ENCODE measurements at regions not wholly inside any gene's neighbourhood (a gene's known extent, or its start where the extent isn't known, plus 50 kb on each side); places are given as distances from the start of the nearest gene placed in this dataset.
"Not testable (repeated sequence)": the region's sequence is repeated elsewhere in the genome, so short reads cannot be mapped to it uniquely, and the experiment has no call there.

GRCh38 chrX:4638036-4638435, 924.6 kb upstream of the PRKX start:
- TF ChIP-seq, protein P1, sequence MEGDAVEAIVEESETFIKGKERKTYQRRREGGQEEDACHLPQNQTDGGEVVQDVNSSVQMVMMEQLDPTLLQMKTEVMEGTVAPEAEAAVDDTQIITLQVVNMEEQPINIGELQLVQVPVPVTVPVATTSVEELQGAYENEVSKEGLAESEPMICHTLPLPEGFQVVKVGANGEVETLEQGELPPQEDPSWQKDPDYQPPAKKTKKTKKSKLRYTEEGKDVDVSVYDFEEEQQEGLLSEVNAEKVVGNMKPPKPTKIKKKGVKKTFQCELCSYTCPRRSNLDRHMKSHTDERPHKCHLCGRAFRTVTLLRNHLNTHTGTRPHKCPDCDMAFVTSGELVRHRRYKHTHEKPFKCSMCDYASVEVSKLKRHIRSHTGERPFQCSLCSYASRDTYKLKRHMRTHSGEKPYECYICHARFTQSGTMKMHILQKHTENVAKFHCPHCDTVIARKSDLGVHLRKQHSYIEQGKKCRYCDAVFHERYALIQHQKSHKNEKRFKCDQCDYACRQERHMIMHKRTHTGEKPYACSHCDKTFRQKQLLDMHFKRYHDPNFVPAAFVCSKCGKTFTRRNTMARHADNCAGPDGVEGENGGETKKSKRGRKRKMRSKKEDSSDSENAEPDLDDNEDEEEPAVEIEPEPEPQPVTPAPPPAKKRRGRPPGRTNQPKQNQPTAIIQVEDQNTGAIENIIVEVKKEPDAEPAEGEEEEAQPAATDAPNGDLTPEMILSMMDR (IDR thresholded peaks at IDR 0.05; ENCODE audit: low read depth, low read length): no peak
- H3K4me3 ChIP-seq (ENCODE audit: low read depth, low read length): no peak overlapping the region

DNA sequence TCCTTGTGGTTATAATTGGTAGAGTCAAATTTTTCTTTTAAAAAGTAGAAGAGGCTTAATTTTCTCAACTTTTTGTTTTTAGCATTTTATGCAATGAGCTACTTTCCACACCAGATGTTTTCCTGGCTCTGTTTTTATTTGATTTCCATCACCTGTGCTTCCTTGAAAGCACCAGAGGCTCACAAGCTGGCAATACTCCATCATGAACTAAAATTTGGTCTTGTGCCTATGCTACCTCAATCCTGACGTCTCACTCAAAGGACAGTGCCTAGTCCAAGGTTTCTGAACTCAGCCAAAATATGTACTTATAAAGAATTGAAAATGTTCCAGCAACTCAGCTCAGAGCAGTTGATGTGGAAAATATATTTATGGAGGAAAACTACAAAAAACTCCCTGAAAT, 914.0 kb upstream of the PRKX start:
- H3K4me3 ChIP-seq (ENCODE audit: low read depth, low read length): no peak overlapping the region
- TF ChIP-seq, protein P1 (IDR thresholded peaks at IDR 0.05; ENCODE audit: low read depth, low read length): no peak

DNA sequence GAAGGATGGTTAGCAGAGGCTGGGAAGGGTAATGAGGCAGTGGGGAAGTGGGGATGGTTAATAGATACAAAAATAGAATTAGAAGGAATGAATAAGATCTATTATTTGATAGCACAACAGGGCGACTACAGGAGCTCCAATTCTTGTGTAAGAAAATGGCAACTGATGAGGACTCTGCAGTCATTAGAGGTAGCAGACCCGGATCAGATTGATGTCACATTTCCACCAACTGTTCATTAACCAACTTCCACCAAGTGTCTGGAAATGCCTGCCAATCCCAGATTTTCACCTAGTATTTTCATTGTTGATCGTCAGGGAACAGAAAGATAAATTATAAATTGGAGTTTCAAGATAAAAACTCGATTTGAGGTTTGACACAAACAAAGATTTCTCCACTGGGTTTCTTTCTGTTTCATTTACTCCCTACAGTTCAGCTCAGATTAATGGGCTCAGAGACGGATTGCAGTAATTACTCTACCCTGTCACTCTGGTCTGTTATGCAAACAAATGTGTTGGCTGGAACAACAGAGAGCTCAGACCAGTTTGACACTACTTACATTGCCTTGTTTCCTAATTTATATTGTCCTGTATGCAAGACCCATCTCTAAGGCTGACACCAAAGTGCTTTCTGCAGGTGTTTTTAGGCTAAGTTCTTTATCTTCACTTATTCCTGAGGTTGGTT, 909.2 kb upstream of the PRKX start:
- TF ChIP-seq, protein P1 (IDR thresholded peaks at IDR 0.05; ENCODE audit: low read depth, low read length): no peak

GRCh38 chrX:4613651-4614050, 900.2 kb upstream of the PRKX start:
- H3K4me3 ChIP-seq (ENCODE audit: low read depth, low read length): not testable (repeated sequence)

More for the DNA sequence above, 909.2 kb upstream of the PRKX start:
- no peak overlapping the region for H3K4me3 ChIP-seq (ENCODE audit: low read depth, low read length)

DNA sequence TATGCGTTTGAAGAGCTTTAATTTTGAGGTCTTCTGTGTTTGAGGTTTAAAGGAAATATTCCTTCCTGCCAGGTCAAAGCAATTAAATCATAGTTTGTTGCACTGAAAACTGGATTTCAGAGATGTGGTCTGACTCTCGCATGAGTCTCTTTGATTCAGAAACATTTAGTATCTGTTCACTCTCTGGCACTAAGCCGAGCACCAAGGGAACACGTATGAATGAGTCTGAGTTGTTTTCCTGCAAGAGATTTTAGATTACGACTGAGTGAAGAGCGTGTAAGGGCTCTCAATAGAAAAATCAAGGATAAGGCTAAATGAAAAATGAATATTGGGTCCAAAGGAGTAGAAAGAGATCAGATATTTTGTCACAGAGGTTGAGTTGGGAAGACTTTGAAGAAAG, 875.4 kb upstream of the PRKX start:
- H3K4me3 ChIP-seq (ENCODE audit: low read depth, low read length): no peak overlapping the region

DNA sequence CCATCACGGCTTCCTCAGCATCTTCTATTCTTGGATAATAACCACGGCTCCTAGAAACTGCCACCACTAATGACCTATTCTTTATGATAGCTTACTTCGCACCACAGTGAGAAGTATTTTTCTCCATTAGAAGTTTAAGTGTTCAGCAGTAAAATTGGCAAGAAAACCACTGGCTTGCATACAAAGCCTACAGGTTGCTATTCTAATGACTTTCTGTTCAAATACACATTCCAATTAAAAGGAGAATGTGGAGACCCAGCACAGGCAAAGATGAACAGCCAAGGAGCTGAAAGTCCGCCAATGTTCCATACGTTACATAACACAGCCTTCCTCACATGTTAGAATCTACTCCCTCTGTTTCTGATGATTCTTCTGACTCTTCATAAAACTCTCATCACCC, 875.0 kb upstream of the PRKX start:
- TF ChIP-seq, protein P1 (IDR thresholded peaks at IDR 0.05; ENCODE audit: low read depth, low read length): no peak
- no peak overlapping the region for H3K4me3 ChIP-seq (ENCODE audit: low read depth, low read length)

More for the DNA sequence above, 875.4 kb upstream of the PRKX start:
- TF ChIP-seq, protein P1 (IDR thresholded peaks at IDR 0.05; ENCODE audit: low read depth, low read length): no peak

DNA sequence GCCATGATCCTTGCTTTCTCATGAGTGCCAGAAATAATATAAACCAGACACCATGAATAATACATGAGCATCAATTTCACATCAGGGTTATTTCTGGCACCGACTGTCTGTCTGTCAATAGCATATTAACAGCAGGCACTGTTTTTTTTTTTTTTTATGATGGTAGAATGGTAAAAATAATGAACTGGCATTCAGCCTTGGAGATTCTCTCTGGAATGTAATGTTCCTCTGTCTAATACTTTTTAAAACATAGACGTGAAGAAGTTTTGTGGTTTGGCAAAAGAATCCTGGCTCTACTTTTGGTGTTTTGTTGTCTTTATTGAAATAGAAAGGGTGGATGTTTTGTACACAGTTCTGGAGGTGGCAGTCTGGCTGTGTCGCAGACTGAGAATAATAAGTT, 874.6 kb upstream of the PRKX start:
- no peak overlapping the region for H3K4me3 ChIP-seq (ENCODE audit: low read depth, low read length)
- TF ChIP-seq, protein P1 (IDR thresholded peaks at IDR 0.05; ENCODE audit: low read depth, low read length): no peak

DNA sequence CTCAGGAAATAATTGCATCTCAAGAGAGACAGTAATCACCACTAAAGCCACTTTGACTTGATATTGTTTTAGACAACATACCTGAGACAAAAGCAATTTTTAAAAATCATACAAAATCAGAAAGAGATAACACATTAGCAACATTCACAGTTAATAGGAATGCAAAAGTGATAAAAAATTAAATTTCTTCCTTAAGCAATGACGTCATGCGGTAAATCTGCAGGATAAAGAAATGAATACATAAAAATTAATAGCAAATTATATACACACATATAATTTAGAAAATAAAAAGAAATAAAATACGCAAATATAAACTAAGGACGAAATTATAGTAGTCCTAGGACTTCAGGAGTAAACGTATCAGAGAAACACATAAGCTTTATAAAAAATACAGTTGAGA, 866.5 kb upstream of the PRKX start:
- TF ChIP-seq, protein P1 (IDR thresholded peaks at IDR 0.05; ENCODE audit: low read depth, low read length): no peak
- no peak overlapping the region for H3K4me3 ChIP-seq (ENCODE audit: low read depth, low read length)

Measured in WI38 (cell line).